HG02970 (cell line): ENCODE measurements at regions not wholly inside any gene's neighbourhood (a gene's known extent, or its start where the extent isn't known, plus 50 kb on each side); places are given as distances from the start of the nearest gene placed in this dataset.

Experiments
- ATAC-seq: cut with Tn5 transposase; IDR thresholded peaks from one replicate; pipeline ENCODE4 v1.9.1; 2021; ENCODE audit warnings: mild to moderate bottlenecking, moderate library complexity, moderate number of reproducible peaks; ENCODE audit not compliant: unreplicated experiment, low FRiP score

GRCh38 chr5:107223066-107223465 lies 447.7 kb downstream of the EFNA5 start:
- ATAC-seq = no peak

DNA sequence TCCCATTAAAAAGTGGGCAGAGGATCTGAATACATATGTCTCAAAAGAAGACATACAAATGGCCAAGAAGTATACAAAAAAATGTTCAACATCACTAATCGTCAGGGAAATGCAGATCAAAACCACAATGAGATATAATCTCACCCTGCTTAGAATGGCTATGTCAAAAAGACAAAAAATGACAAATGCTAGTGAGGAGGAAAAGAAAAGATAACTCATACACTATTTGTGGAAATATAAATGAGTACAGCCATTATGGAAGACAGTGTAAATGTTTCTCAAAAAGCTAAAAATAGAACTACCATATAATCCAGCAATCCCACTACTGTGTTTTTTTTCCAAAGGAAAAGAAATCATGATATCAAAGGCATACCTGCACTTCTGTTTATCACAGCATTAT lies 450.7 kb downstream of the EFNA5 start:
- no peak for ATAC-seq

GRCh38 chr5:107218457-107219193 lies 452.1 kb downstream of the EFNA5 start:
- no peak for ATAC-seq

DNA sequence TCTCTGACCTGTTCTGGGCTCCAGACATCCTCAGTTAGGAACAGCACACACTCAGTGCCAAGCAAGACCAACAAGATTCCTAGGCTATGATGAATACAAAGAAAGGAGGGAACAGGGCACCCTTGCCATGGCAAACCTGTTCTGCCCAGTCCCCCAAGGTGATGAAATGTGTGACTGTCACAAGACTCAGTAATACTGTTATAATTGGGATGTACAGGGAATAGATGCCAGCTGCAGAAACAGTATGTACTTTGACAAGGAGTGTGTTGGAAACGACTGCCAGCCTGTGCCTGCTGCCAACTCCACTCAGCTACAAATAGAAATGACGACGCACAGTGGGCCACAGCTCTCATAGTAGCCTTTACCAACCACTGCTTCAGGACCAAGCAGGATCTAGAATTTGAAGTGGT lies 453.0 kb downstream of the EFNA5 start:
- ATAC-seq = no peak

- ATAC-seq = no peak
Measured at GRCh38 chr5:107216587-107216986, 454.1 kb downstream of the EFNA5 start.

- no peak for ATAC-seq
Measured at GRCh38 chr5:107215611-107216010, 455.1 kb downstream of the EFNA5 start.

- no peak for ATAC-seq
Measured at GRCh38 chr5:107213025-107213424, 457.7 kb downstream of the EFNA5 start.

- no peak for ATAC-seq
Measured at GRCh38 chr5:107211630-107212029, 459.1 kb downstream of the EFNA5 start.

GRCh38 chr5:107208867-107209266 lies 461.9 kb downstream of the EFNA5 start:
- no peak for ATAC-seq

- no peak for ATAC-seq
Measured at GRCh38 chr5:107204413-107204812, 466.3 kb downstream of the EFNA5 start.

DNA sequence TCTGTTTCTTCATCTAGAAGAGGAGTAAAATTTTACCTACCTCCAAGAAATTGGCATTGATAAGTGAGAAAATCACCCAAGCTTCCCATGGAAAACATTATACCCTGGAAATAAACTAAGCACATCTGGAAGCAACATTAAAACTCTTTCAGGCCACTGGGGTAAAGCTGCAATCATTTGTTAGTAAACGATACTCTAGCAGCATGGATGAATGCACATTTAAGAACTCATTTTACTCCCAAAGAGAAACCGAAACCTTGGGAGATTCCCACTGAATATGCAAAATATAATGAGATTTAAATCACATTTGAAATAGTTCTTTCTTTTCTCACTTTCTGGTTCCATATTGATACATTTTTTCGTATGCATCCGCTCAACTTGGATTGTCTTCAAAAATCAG lies 467.5 kb downstream of the EFNA5 start:
- ATAC-seq = no peak

GRCh38 chr5:107199756-107200155 lies 471.0 kb downstream of the EFNA5 start:
- no peak for ATAC-seq

DNA sequence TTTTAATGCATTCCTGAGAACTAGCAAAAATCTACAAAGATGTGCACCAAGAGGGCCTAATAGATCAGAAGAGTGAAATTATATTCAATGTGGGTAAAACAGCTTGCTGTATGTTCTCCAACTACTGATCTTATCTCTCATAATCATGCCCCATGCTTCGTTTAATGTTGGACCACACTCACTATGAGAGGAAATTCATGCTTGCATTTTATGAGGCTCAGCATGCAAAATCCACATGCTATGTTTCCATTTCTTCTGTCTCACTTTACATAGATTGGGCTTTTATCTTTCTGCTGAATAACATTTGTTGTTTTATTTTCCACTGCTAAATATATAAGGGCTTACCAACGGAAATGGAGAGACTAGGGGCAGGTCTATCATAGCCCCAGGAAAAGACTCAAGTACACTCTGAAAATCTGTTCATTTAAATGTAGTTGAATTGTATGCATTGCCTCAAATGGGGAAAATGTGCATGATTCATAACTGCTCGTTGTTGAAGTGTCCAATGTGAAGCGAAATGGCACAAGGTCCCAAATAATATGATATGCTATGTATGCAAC lies 474.2 kb downstream of the EFNA5 start:
- no peak for ATAC-seq

DNA sequence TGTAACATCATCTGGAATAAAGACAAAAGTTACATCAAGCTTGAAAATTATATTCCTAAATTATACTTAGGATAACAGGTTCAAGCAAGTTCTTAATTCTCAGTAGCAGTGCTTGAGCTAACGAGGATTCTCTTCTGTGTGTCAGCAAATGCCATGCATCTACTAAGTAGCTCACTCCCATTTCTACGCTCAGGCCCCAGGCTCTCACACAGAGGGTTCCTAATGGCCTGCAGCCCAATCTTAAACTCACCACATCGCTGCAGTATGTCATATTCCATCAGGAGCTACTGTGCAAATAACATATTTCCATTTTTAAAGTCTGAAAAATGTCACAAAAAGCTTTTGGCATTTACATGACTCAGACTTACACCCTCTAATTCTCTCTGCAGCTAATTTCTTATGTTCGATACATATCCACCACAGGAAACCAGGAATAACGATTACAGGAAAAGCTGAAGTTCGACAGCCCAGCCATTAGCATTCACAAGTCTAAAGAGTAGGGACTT lies 474.8 kb downstream of the EFNA5 start:
- ATAC-seq = no peak

GRCh38 chr5:107184871-107185270 lies 485.9 kb downstream of the EFNA5 start:
- no peak for ATAC-seq

DNA sequence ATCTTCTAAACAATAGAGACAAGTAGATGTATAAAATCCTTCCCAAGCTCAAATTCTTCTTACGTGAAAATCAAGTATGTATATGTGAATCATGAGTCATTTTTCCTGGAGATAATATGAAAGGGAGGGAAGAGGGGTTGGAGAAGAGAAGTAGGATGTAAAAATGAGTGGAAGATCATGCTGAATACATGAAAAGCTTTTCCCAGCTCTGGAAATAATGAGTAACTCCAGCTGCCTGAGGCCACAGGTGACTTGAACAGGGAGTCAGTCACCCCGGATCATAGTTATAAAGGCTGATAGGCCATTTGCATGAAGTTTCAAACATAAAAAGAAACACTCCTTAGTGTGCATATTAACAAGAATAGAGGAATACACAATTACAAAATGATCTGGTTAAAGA lies 486.7 kb downstream of the EFNA5 start:
- no peak for ATAC-seq

DNA sequence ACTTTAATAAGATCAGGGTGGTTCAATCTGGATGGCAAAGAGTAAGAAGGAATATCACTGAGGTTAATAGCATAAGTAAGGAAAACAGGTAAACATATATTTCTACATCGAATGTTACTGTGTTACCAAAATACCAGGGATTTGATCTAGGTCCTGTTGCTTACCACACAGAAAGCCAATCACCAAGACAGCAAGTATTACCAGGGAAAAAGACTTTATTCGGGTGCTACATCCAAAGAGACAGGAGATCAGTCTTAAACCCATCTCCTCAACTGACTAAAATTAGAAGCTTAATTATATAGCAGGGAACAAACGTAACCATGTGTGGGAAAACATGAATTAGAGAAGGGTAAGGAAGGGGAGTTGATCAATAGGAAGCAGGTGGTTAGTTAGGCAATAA lies 500.1 kb downstream of the EFNA5 start:
- no peak for ATAC-seq

GRCh38 chr5:107169867-107170266 lies 500.9 kb downstream of the EFNA5 start:
- ATAC-seq = no peak

DNA sequence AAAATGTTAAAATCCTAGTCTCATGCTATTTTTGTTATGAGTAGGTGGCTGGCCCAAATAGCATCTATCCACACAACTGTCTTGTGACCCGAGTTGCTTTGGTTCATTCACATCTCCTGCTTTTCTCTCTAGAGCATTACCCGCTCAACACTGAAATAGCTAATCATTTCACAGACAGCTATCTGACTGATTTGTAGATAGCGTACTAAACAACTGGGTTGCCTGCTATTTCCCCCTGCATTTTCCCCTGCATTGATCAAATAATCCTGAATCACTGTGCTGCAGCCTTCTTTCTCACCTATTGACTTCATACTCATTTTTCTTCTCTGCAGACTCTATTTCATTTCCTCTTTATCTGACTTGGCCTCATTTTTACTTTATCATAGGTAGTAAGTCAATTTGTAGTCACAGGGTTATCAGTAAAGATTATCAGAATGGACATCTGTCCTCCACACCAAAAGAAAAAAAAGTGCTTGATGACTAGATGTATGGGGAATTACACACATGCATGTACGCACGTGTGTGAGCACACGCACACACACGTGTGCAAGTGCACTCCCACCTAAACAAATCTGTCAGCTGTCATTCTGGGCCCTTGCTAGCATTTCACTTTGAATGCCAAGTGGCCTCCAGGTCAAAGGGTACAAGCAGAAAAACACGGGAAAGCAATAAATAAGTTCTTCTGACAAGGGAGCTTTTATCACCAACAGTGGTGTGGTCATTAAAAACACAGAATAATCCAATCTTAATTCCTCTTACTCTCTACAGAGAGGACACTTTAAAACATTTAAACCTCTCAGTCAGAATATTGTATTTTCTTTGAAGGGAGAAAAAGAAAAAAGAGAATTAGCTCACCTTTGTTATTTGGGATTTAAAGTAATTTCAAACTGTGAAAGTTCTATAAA lies 501.6 kb downstream of the EFNA5 start:
- ATAC-seq = no peak

DNA sequence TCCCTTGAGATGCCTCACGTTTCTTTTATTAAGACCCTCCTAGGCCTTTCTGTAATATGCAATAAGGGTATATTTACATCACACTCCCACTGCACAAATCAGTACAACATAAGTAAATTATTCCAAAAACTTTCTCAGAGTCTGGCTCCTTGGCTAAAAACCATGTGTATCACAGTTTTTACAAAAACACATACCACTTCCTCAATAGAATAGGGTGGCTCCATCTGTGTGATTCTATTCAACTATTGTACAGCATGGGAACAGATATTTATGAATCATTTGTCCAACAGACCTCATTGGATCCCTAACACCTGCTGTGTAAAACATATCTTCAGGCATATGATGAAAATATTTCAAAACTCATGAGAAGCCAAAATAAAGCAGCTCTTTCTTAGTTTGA lies 502.7 kb downstream of the EFNA5 start:
- no peak for ATAC-seq

GRCh38 chr5:107165296-107165695 lies 505.4 kb downstream of the EFNA5 start:
- no peak for ATAC-seq
